Central memory CD8-positive, alpha-beta T cell (primary cell): ENCODE measurements at regions not wholly inside any gene's neighbourhood (a gene's known extent, or its start where the extent isn't known, plus 50 kb on each side); places are given as distances from the start of the nearest gene placed in this dataset.

Source experiments
- ATAC-seq: fragments of 150-1000 bp; cut with Tn5 transposase; replicated peaks from 2 replicates; pipeline ENCODE4 v1.10.0; 2022; ENCODE audit warnings: mild to moderate bottlenecking, moderate FRiP score, moderate number of reproducible peaks; ENCODE audit not compliant: poor library complexity, severe bottlenecking; ENCODE audit errors: extremely low read depth
- DNase-seq, 2 donors: peaks; one replicate each; pipeline ENCODE4 v3.0.0; 2021; ENCODE audit warnings: low spot score in 2 of 2
- H3K27ac Mint-ChIP-seq: one replicate; pipeline ENCODE4 v1.8.0; 2022; ENCODE audit warnings: low read depth, mild to moderate bottlenecking, moderate library complexity, mixed read lengths
- H3K27me3 Mint-ChIP-seq: one replicate; pipeline ENCODE4 v1.8.0; 2022; ENCODE audit warnings: mixed read lengths
- H3K36me3 Mint-ChIP-seq: one replicate; pipeline ENCODE4 v1.8.0; 2022; ENCODE audit warnings: mild to moderate bottlenecking, moderate library complexity, mixed read lengths; ENCODE audit not compliant: insufficient read depth
- H3K4me1 Mint-ChIP-seq: one replicate; pipeline ENCODE4 v1.8.0; 2022; ENCODE audit warnings: mixed read lengths
- H3K4me3 Mint-ChIP-seq: one replicate; pipeline ENCODE4 v1.8.0; 2022; ENCODE audit warnings: mild to moderate bottlenecking, moderate library complexity, mixed read lengths
- H3K9me3 Mint-ChIP-seq: one replicate; pipeline ENCODE4 v1.8.0; 2022; ENCODE audit warnings: mixed read lengths

DNA sequence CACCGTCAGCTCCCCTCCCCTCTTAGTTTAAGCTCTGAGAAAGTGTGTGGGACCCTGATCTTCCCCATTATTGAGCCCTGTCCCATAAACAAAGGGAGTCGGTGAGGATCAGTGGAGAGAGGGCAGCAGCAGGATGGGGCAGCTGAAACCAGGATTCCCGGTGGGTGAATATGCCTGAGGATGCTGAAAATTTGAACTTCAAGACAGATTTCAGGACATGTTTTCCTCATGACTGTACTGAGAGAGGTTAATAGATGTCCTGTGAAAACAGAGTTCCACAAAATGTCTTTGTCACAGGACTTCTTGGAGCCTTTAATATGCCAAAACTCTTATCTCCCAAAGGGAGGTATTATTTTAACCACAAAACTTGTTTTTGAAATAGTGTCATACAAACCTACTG, 53.5 kb upstream of the SLC22A16 start:
- no peaks in the 10 kb centered on the region for H3K36me3 Mint-ChIP-seq
- DNase-seq = no peak
- H3K27me3 Mint-ChIP-seq = peaks cover 14% of the 10 kb centered on the region
- H3K27ac Mint-ChIP-seq = no peak overlapping the region
- H3K9me3 Mint-ChIP-seq = no peaks in the 10 kb centered on the region
- H3K4me1 Mint-ChIP-seq = peaks cover 2% of the 10 kb centered on the region
- no peak overlapping the region for H3K4me3 Mint-ChIP-seq
- ATAC-seq = no peak

DNA sequence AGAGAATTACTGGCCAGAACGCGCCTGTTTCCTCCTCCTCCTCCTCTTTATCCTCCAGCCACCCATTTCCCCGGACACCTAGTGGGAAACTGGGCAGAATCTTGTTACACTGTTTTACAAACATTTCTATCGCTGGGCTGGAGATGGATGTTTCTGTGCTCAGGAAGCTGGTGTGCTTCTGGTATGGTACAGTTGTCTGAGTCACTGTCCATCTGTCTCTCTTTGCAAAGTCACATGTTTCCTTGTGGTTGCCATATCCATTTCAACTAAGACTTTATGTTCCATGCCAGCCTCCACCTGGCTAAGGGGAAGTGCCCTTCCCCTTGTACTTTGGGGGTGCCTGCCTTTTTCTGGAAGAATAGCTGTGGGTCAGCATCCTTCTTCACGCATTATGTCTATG, 52.9 kb upstream of the SLC22A16 start:
- no peak for ATAC-seq
- no peaks in the 10 kb centered on the region for H3K4me1 Mint-ChIP-seq
- H3K9me3 Mint-ChIP-seq = no peaks in the 10 kb centered on the region
- DNase-seq = no peak
- peaks cover 14% of the 10 kb centered on the region for H3K27me3 Mint-ChIP-seq
- no peak overlapping the region for H3K27ac Mint-ChIP-seq
- no peak overlapping the region for H3K4me3 Mint-ChIP-seq
- no peaks in the 10 kb centered on the region for H3K36me3 Mint-ChIP-seq

DNA sequence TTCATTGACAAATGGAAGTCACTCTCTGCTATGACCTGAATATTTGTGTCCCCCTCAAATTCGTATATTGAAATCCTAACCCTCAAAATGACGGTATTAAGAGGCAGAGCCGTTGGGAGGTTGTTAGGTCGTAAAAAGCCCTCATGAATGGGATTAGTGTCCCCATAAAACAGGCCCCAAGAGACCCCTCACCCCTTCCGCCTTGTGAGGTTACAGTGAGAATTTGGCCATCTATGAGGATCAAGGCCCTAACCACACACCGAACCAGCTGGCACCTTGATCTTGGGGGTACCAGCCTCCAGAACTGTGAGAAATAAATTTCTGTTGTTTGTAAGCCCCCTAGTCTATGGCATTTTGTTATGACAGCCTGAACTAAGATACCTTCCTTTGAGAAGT, 52.5 kb upstream of the SLC22A16 start:
- Mint-ChIP-seq H3K9me3 (no peaks in the 10 kb centered on the region), H3K27me3 (peaks cover 14% of the 10 kb centered on the region), H3K36me3 (no peaks in the 10 kb centered on the region), H3K4me1 (no peaks in the 10 kb centered on the region), H3K4me3 (no peak overlapping the region), H3K27ac (no peak overlapping the region)
- DNase-seq (no peak), ATAC-seq (no peak)

DNA sequence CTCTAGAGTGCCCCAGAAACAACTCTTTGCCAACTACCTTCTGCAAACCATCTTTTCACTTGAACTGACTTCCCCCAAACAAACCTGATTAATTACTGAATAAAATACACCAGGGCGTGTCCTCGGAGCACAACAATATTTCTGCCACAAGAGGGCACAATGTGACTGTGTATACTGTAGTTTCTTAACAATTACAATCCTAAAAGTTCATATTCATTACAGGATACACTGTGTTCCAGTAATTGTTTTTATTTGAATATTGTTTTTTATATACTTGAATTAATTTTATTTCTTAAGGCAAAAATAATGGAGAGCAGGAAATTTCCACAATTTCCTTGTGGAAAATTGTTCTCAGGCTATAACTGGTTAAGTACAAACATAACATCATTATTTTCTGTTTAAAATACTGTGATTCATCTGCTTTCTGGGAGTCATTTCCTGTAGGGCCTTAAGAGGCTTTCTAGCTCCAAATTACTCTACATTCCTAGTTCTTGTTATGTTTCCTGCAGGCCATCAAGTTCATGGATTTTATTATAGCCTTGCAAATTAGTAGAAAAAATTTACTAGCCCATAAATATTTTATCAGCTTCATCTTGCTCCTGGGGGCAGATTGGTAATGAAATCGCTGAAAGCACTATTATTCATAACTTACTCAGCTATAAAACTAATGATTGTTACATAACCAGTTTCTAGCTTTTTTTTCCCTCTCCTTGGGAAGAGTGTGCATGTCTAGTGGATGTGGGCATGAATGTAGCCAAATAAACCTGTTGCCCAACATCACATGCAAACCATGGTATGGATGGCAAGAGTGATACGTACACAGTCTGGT, 51.9 kb upstream of the SLC22A16 start:
- Mint-ChIP-seq H3K27ac (no peak overlapping the region), H3K27me3 (peaks cover 14% of the 10 kb centered on the region), H3K4me3 (no peak overlapping the region), H3K4me1 (no peaks in the 10 kb centered on the region), H3K36me3 (no peaks in the 10 kb centered on the region), H3K9me3 (no peaks in the 10 kb centered on the region)
- DNase-seq (peak; percentile 25 to 35), ATAC-seq (no peak)

DNA sequence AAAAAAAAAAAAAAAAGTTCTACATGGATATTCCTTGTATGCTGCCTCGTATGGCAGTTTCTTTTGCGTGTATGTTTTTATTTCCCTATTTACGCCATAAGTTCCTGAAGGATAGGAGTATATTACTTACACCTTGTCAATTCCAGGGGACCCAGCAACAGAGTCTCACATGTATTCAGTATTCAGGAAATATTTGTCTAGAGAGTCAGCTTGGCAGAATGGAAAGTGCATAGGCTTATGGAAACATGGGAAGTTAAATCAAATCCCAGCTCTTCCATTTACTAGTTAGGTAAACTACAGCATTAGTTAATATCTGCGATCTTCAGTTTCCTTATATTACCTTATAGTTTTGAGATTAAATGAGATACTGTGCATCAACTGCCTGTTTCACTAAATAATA, 51.1 kb upstream of the SLC22A16 start:
- DNase-seq (no peak), ATAC-seq (no peak)
- H3K4me1 Mint-ChIP-seq = no peaks in the 10 kb centered on the region
- H3K36me3 Mint-ChIP-seq = no peaks in the 10 kb centered on the region
- H3K4me3 Mint-ChIP-seq = no peak overlapping the region
- H3K27ac Mint-ChIP-seq = no peak overlapping the region
- H3K27me3 Mint-ChIP-seq = peaks cover 14% of the 10 kb centered on the region
- no peaks in the 10 kb centered on the region for H3K9me3 Mint-ChIP-seq

DNA sequence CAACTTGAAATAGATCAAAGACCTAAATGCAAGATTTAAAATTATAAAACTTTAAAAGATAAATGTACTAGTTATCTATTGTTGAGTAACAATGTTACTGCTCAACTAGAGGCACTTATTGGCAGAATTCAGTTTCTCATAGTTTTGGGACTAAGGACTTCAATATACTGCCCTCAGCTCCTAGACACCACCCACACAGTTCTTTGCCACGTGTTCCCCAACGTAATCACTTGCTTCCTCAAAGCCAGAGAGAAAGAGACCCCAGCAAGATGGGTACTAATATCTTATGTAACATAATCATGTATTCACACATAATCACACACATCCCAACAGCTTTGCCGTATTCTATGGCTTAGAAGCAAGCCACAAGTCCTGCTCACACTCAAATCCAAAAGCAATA, 50.3 kb upstream of the SLC22A16 start:
- H3K4me1 Mint-ChIP-seq = no peaks in the 10 kb centered on the region
- DNase-seq (no peak), ATAC-seq (no peak)
- H3K9me3 Mint-ChIP-seq = no peaks in the 10 kb centered on the region
- H3K4me3 Mint-ChIP-seq = no peak overlapping the region
- no peaks in the 10 kb centered on the region for H3K36me3 Mint-ChIP-seq
- no peak overlapping the region for H3K27ac Mint-ChIP-seq
- H3K27me3 Mint-ChIP-seq = peaks cover 14% of the 10 kb centered on the region
